HG03097 (cell line): ENCODE measurements at regions not wholly inside any gene's neighbourhood (a gene's known extent, or its start where the extent isn't known, plus 50 kb on each side); places are given as distances from the start of the nearest gene placed in this dataset.
"Not testable (repeated sequence)": the region's sequence is repeated elsewhere in the genome, so short reads cannot be mapped to it uniquely, and the experiment has no call there.

Experiments
- ATAC-seq: cut with Tn5 transposase; IDR thresholded peaks from one replicate; pipeline ENCODE4 v1.9.1; 2021; ENCODE audit not compliant: unreplicated experiment, low FRiP score

- no peak for ATAC-seq
Measured at GRCh38 chr14:41298328-41298690, 308.4 kb upstream of the LRFN5 start.

- ATAC-seq = no peak
Measured at GRCh38 chr14:41297576-41298327, 308.9 kb upstream of the LRFN5 start.

GRCh38 chr14:41295734-41296133, 310.9 kb upstream of the LRFN5 start:
- no peak for ATAC-seq

GRCh38 chr14:41289025-41289424, 317.7 kb upstream of the LRFN5 start:
- ATAC-seq = no peak

- ATAC-seq = no peak
Measured at GRCh38 chr14:41285186-41285748, 321.4 kb upstream of the LRFN5 start.

- ATAC-seq = no peak
Measured at GRCh38 chr14:41280745-41281144, 325.9 kb upstream of the LRFN5 start.

- no peak for ATAC-seq
Measured at GRCh38 chr14:41277450-41277849, 329.2 kb upstream of the LRFN5 start.

GRCh38 chr14:41257476-41257875, 349.2 kb upstream of the LRFN5 start:
- ATAC-seq = no peak

GRCh38 chr14:41235466-41235865, 371.2 kb upstream of the LRFN5 start:
- ATAC-seq = no peak

GRCh38 chr14:41230683-41231082, 376.0 kb upstream of the LRFN5 start:
- ATAC-seq = no peak

- no peak for ATAC-seq
Measured at GRCh38 chr14:41229824-41230223, 376.9 kb upstream of the LRFN5 start.

- ATAC-seq = no peak
Measured at GRCh38 chr14:41225433-41225832, 381.2 kb upstream of the LRFN5 start.

- ATAC-seq = no peak
Measured at GRCh38 chr14:41222581-41222980, 384.1 kb upstream of the LRFN5 start.

- not testable (repeated sequence) for ATAC-seq
Measured at GRCh38 chr14:41214978-41215377, 391.7 kb upstream of the LRFN5 start.

- no peak for ATAC-seq
Measured at GRCh38 chr14:41201696-41202095, 405.0 kb upstream of the LRFN5 start.

- ATAC-seq = no peak
Measured at GRCh38 chr14:41187868-41188267, 418.8 kb upstream of the LRFN5 start.

- no peak for ATAC-seq
Measured at GRCh38 chr14:41171045-41171444, 435.6 kb upstream of the LRFN5 start.

GRCh38 chr14:41167040-41167439, 439.6 kb upstream of the LRFN5 start:
- ATAC-seq = no peak

GRCh38 chr14:41154143-41154807, 452.4 kb upstream of the LRFN5 start:
- no peak for ATAC-seq

- ATAC-seq = no peak
Measured at GRCh38 chr14:41146391-41146790, 460.3 kb upstream of the LRFN5 start.

GRCh38 chr14:41144370-41144769, 462.3 kb upstream of the LRFN5 start:
- no peak for ATAC-seq

- ATAC-seq = no peak
Measured at GRCh38 chr14:41137741-41138140, 468.9 kb upstream of the LRFN5 start.
